ENCODE measurements at regions not wholly inside any gene's neighbourhood (a gene's known extent, or its start where the extent isn't known, plus 50 kb on each side); places are given as distances from the start of the nearest gene placed in this dataset.

- TF ChIP-seq CTCF (conservative IDR thresholded peaks at IDR 0.05; ENCODE audit: low read depth, low read length) (no peak), EZH2 (IDR thresholded peaks at IDR 0.05; ENCODE audit: borderline replicate concordance, low read depth, low read length, poor library complexity, severe bottlenecking) (no peak)
These were observed 299.6 kb downstream of the FAM170A start for GRCh38 chr5:119928974-119929373.
